ENCODE measurements at regions not wholly inside any gene's neighbourhood (a gene's known extent, or its start where the extent isn't known, plus 50 kb on each side); places are given as distances from the start of the nearest gene placed in this dataset.

DNA sequence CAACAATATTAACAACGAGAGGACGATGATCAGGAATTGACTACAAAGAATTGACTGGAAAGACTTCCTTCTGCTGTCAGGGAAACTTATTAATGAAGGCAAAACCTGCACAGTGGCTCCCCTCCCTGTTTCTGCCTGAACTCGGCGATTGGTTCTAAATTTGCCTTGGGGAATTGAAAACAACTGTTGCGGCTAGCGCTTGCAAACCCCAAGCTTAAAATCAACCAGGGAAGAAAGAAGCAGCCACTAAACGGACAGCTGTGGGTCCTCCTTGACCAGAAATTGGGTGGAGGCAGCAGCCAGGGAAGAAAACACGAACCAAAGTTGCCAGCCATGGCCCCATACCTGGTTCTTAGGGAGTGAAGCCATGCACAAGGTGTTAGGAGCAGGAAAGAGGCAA, 383.5 kb upstream of the CADM1 start:
- Histone ChIP-seq H3K27ac (ENCODE audit: low read depth) (no peak overlapping the region), H3K4me1 (ENCODE audit: insufficient read depth) (no peaks in the 10 kb centered on the region), H3K36me3 (ENCODE audit: insufficient read depth) (no peaks in the 10 kb centered on the region), H3K4me3 (ENCODE audit: low read depth, low read length) (no peak overlapping the region)
- DNase-seq (ENCODE audit: extremely low spot score): no peak
- 81% methylated on average over 8 of the region's 8 CpGs for WGBS

- no peak overlapping the region for H3K27ac ChIP-seq (ENCODE audit: low read depth)
- no peaks in the 10 kb centered on the region for H3K4me1 ChIP-seq (ENCODE audit: insufficient read depth)
- DNase-seq (ENCODE audit: extremely low spot score): no peak
- no peaks in the 10 kb centered on the region for H3K36me3 ChIP-seq (ENCODE audit: insufficient read depth)
- WGBS: 85% methylated on average over 13 of the region's 13 CpGs
- H3K4me3 ChIP-seq (ENCODE audit: low read depth, low read length): no peak overlapping the region
These were observed 383.1 kb upstream of the CADM1 start for GRCh38 chr11:115887316-115887715.

DNA sequence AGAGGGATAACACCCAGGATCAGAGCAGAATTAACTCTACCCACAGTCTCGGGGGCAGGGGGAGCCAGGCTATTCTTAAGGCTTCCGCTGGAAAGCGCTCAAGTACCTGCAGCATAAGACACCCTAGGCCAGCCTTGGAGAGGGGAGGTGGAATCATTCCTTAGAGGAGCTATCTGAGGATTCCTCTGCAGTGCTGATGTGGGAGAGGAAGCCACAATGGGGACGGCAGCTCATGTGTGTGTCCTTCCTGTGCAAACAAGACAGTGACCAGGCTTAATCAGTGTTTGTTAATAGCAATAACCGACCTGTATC, 382.2 kb upstream of the CADM1 start:
- Histone ChIP-seq H3K27ac (ENCODE audit: low read depth) (no peak overlapping the region), H3K36me3 (ENCODE audit: insufficient read depth) (no peaks in the 10 kb centered on the region), H3K4me3 (ENCODE audit: low read depth, low read length) (no peak overlapping the region), H3K4me1 (ENCODE audit: insufficient read depth) (no peaks in the 10 kb centered on the region)
- 82% methylated on average over 5 of the region's 5 CpGs for WGBS
- DNase-seq (ENCODE audit: extremely low spot score): no peak

DNA sequence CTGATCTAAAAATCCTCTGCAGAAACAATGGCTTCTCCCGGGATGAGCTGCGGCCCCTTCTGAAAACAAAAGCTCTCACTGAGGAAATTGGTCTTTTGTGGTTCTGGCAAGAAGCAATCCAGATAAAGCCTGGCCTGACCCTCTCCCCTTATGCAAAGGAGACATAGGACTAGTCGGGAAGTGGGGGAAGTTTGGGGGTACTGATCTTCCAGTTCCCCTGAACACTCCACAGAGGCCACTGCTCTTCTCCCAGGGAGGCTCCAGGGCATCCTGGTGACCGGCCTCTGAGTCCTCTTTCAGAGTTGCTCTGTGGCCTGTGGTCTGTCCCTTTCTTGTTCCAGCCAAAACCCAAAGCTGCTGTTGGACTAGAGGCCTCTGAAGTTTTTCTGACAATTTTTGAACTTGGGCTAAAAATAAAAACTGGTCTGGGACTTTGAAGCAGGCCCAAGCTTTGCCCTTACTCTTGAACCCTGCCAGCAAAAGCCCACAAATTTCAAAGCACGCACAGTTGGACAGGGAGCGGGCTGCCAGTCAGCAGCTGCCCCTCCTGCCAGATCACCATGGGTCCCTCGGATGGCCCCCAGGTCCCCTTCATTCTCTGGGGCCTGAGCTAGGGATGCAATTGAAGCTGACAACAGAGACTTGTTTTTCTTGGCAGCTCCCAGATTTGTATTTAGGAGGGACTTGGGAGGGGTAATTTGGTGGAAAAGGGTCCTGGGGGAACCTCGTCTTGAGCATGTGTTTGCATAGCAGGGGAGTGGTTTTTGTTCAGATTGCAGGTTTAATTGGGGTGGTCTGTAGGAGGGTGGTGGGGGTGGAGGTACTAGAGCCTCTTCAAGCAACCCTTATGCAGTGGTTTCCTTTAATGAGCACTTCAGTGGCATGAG, 381.6 kb upstream of the CADM1 start:
- Histone ChIP-seq H3K4me1 (ENCODE audit: insufficient read depth) (no peaks in the 10 kb centered on the region), H3K36me3 (ENCODE audit: insufficient read depth) (no peaks in the 10 kb centered on the region), H3K4me3 (ENCODE audit: low read depth, low read length) (no peak overlapping the region), H3K27ac (ENCODE audit: low read depth) (no peak overlapping the region)
- DNase-seq (ENCODE audit: extremely low spot score): no peak
- 63% methylated on average over 8 of the region's 8 CpGs for WGBS

DNA sequence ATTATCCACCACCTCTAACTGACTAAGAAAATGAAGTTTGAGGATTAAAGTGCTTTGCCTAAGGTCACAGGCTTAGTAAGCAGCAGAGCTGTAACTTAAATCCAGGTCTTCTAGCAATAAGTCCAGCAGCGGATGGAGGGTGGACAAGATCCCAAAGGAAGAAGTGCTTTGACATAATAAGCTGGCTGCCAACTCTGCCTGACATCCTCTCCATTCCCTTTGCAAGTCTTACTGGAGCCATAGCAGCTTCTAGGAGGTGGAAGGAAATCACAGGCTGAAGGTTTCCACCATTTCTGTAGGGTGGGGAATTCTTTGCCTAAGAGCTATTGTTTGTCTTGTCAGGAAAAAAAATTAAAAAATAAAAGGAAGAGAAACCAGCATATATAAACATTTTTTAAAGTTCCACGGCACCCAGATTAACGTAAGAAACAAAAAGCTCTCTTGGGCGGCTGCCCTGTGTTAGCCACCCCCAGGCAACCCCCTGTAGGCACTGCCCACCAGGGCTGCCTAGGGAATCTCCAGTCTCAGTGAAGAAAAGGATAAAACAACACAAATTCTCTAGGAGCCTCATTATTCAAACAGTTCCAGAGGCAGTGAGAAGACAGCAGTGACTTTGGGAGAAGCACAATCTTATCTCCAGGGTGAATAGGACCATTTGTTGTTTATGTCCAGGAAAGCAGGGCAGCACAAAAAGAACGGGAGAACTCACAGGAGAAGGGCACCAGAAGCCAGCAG, 380.8 kb upstream of the CADM1 start:
- Histone ChIP-seq H3K36me3 (ENCODE audit: insufficient read depth) (no peaks in the 10 kb centered on the region), H3K4me1 (ENCODE audit: insufficient read depth) (no peaks in the 10 kb centered on the region), H3K27ac (ENCODE audit: low read depth) (no peak overlapping the region), H3K4me3 (ENCODE audit: low read depth, low read length) (no peak overlapping the region)
- WGBS: 39% methylated on average over 5 of the region's 5 CpGs
- DNase-seq (ENCODE audit: extremely low spot score): no peak

DNA sequence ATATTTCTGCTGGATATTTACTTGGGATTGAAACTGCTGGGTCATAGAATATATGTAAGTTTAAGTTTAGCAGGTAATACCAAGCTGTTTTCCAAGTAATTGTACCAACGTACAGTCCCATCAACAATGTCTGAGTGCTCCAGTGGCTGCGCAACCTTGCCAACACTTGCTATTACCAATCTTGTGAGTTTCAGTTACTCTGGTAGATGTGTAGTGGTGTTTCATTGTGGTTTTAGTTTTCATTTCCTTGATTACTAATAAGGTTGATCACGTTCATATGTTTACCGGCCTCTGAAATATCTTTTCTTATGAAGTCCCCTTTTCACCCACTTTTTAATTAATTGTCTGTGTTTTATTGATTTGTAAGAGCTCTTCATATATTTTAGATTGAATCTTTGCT, 370.6 kb upstream of the CADM1 start:
- DNase-seq (ENCODE audit: extremely low spot score): no peak
- 88% methylated on average over 4 of the region's 4 CpGs for WGBS
- no peak overlapping the region for H3K27ac ChIP-seq (ENCODE audit: low read depth)
- H3K4me1 ChIP-seq (ENCODE audit: insufficient read depth): no peaks in the 10 kb centered on the region
- no peak overlapping the region for H3K4me3 ChIP-seq (ENCODE audit: low read depth, low read length)
- no peaks in the 10 kb centered on the region for H3K36me3 ChIP-seq (ENCODE audit: insufficient read depth)

DNA sequence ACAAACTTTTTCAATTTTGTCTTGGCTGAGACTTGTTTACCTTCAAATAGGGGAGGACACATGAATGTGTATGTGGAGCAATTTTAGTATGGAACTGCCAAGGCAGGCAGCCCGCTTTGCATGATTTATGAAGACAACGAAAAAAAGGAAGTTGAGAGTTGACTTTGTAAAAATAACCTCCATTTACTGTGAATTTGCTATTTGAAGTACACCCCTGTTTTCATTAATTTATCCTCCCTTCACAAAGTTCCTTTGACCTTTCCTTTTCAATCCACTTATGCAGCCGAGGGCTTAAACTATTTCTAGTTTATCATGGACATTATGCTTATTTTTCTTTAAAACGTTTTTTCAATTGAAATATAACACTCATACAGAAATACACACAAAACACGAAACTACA, 369.6 kb upstream of the CADM1 start:
- Histone ChIP-seq H3K4me3 (ENCODE audit: low read depth, low read length) (no peak overlapping the region), H3K27ac (ENCODE audit: low read depth) (no peak overlapping the region), H3K4me1 (ENCODE audit: insufficient read depth) (no peaks in the 10 kb centered on the region), H3K36me3 (ENCODE audit: insufficient read depth) (no peaks in the 10 kb centered on the region)
- WGBS: 40% methylated on average over 5 of the region's 5 CpGs
- DNase-seq (ENCODE audit: extremely low spot score): no peak

DNA sequence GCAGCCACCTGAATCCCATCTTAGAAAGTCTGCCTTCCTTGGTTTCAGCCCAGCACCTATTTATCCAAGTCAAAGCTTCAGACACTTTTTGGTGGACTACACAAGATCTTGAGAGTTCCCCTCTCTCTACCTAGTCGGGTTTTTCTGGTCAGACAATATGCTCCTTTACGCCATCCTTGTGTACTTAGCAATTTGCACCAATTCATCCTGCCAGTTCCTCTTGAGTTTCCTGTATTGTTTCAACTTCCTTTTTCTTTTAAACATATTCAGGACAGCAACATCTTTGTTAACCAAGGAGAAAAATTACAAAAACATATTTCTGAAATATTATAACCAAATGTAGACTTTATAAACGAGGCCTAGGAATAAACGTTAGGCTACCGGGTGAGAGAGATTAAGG, 368.2 kb upstream of the CADM1 start:
- no peak for DNase-seq (ENCODE audit: extremely low spot score)
- WGBS: 68% methylated on average over 5 of the region's 5 CpGs

DNA sequence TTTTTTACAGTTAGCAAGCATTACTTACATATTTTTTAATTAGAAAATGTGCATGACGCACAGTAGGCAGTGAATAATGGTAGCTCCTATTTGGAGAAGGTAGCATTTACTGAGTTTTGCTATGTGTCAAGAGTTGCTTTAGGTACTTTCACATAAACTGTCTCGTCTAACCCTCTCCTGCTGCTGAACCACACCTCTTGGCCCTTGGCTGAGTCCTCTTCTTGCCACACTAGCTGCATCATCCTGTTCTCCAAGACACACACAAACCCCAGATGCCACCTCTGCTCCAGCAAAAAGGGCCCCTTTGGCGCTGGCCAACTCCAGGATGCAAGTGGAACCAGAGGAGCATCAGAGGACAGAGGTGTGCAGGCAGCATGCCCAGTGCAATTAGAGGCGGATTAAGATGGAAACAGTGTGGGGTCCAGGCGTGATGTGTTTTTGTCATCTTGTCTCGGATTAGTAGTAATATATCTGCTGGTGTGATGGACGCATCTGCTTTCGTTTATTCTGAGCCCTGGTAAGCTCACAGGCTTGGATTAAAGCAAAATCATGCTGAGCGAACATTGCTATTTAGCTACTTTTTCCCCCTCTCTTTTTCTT, 367.0 kb upstream of the CADM1 start:
- WGBS: 88% methylated on average over 9 of the region's 9 CpGs
- DNase-seq (ENCODE audit: extremely low spot score): no peak
- no peaks in the 10 kb centered on the region for H3K36me3 ChIP-seq (ENCODE audit: insufficient read depth)
- H3K4me3 ChIP-seq (ENCODE audit: low read depth, low read length): no peak overlapping the region
- H3K27ac ChIP-seq (ENCODE audit: low read depth): no peak overlapping the region
- H3K4me1 ChIP-seq (ENCODE audit: insufficient read depth): no peaks in the 10 kb centered on the region

More for the DNA sequence above, 368.2 kb upstream of the CADM1 start:
- Histone ChIP-seq H3K27ac (ENCODE audit: low read depth) (no peak overlapping the region), H3K4me1 (ENCODE audit: insufficient read depth) (no peaks in the 10 kb centered on the region), H3K36me3 (ENCODE audit: insufficient read depth) (no peaks in the 10 kb centered on the region), H3K4me3 (ENCODE audit: low read depth, low read length) (no peak overlapping the region)

GRCh38 chr11:115869780-115870431, 365.7 kb upstream of the CADM1 start:
- Histone ChIP-seq H3K4me1 (ENCODE audit: insufficient read depth) (no peaks in the 10 kb centered on the region), H3K36me3 (ENCODE audit: insufficient read depth) (no peaks in the 10 kb centered on the region), H3K4me3 (ENCODE audit: low read depth, low read length) (no peak overlapping the region), H3K27ac (ENCODE audit: low read depth) (no peak overlapping the region)
- DNase-seq (ENCODE audit: extremely low spot score): no peak
- 55% methylated on average over 5 of the region's 5 CpGs for WGBS

GRCh38 chr11:115869131-115869530, 364.9 kb upstream of the CADM1 start:
- 92% methylated on average over 2 of the region's 2 CpGs for WGBS
- H3K27ac ChIP-seq (ENCODE audit: low read depth): no peak overlapping the region

GRCh38 chr11:115860246-115860645, 356.0 kb upstream of the CADM1 start:
- H3K27ac ChIP-seq (ENCODE audit: low read depth): no peak overlapping the region
- H3K4me3 ChIP-seq (ENCODE audit: low read depth, low read length): no peak overlapping the region
- no peaks in the 10 kb centered on the region for H3K4me1 ChIP-seq (ENCODE audit: insufficient read depth)
- H3K36me3 ChIP-seq (ENCODE audit: insufficient read depth): no peaks in the 10 kb centered on the region
- WGBS: 86% methylated on average over 1 of the region's 1 CpG
- DNase-seq (ENCODE audit: extremely low spot score): no peak

More at GRCh38 chr11:115869131-115869530, 364.9 kb upstream of the CADM1 start:
- H3K36me3 ChIP-seq (ENCODE audit: insufficient read depth): no peaks in the 10 kb centered on the region
- no peaks in the 10 kb centered on the region for H3K4me1 ChIP-seq (ENCODE audit: insufficient read depth)
- no peak for DNase-seq (ENCODE audit: extremely low spot score)
- H3K4me3 ChIP-seq (ENCODE audit: low read depth, low read length): no peak overlapping the region

DNA sequence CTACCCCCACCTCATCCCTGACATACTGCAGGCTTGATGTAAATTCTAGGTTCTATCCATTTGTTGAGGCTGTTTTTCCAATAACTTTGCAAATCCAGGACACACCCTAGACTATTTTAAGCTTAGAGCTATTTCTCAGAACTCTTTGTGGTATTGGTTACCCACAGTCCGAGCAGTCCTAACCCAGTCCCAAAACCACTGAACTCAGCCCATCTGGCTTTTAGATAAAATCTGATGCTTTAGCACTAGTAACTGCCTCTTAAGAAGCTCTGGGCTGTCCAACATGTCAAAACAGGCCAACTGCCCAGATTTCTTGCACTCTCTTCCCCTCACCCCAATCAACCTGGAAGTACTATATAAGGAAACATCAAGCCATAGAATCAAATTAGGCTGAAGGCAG, 344.4 kb upstream of the CADM1 start:
- WGBS: 58% methylated on average over 1 of the region's 1 CpG
- no peak overlapping the region for H3K4me3 ChIP-seq (ENCODE audit: low read depth, low read length)
- no peaks in the 10 kb centered on the region for H3K36me3 ChIP-seq (ENCODE audit: insufficient read depth)
- DNase-seq (ENCODE audit: extremely low spot score): no peak
- H3K27ac ChIP-seq (ENCODE audit: low read depth): no peak overlapping the region
- H3K4me1 ChIP-seq (ENCODE audit: insufficient read depth): no peaks in the 10 kb centered on the region
